Fibroblast of skin of left biceps (primary cell): ENCODE measurements at regions not wholly inside any gene's neighbourhood (a gene's known extent, or its start where the extent isn't known, plus 50 kb on each side); places are given as distances from the start of the nearest gene placed in this dataset.
"Not testable (repeated sequence)": the region's sequence is repeated elsewhere in the genome, so short reads cannot be mapped to it uniquely, and the experiment has no call there.

Experiments used
- DNase-seq, 2 experiments: peaks; one replicate each; pipeline ENCODE4 v3.0.0-alpha.2; 2013; ENCODE audit warnings: low read depth in 2 of 2

DNA sequence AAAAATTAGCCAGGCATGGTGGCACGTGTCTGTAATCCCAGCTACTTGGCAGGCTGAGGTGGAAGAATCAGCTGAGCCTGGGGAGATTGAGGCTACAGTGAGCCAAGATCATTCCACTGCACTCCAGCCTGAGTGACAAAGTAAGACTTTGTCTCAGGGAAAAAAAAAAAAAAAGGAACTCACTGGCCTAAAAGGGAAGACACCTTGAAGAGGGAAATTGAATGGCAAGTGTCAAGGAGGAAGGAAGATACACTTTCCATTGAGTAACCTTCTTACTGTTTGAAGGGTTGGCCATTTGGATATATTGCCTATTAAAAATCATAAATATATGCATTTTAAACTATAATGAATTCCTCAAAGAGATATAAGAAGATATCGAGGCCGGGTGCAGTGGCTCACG, 147.5 kb upstream of the FAM241A start:
- DNase-seq: no peak

GRCh38 chr4:111999801-112000200, 145.5 kb upstream of the FAM241A start:
- DNase-seq: no peak

DNA sequence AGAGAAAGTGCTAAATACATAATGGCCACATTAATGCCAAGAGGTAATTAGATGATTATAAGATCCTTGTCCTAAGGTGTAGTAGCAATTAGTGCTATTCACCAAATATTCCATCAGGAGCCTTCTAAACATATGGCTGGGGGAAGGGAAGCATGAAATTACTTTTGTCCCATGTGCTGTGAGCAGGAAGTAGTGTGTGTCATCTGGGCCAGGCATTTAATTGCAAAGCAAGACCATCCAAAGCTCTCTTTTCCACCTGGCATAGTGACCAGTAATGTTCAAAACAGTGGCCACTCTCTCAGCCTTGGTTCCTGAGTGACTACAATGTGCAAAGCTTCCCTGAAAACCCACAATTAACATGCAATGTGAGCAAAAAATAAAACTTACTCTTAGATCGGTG, 144.2 kb upstream of the FAM241A start:
- no peak for DNase-seq

GRCh38 chr4:112002248-112002661, 143.0 kb upstream of the FAM241A start:
- DNase-seq: no peak

DNA sequence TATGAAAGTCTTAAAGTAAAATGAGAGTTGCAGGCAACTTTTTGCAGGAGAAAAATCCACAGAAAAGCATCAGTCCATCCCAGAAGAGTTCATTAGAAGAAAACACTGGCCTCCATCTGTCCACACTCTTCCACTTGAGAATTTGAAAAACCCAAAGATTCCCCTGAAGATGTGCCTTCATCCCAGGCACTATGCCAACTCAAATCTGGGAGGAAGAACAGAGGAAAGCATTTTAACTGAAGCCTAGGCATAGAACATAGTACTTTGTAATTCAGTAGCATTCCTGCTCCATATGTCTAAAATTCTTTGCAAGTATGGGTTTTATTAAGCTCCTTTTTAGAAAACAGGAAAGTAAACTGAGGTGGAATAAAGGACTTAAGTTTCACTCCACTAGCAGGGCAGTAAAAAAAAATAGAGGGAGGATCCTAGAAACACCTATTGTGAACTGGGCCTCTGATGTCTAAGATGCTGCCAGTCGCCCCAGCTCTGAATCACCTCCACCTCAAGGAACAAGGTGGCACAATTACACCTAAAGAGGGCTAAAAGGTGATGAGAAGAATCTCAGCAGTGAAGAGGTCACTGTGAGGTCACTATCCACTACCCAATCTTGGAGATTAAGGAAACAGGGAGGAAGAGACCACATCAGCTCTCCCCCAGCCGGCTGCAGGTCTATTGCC, 141.9 kb upstream of the FAM241A start:
- DNase-seq: peak; percentile 23 to 35

DNA sequence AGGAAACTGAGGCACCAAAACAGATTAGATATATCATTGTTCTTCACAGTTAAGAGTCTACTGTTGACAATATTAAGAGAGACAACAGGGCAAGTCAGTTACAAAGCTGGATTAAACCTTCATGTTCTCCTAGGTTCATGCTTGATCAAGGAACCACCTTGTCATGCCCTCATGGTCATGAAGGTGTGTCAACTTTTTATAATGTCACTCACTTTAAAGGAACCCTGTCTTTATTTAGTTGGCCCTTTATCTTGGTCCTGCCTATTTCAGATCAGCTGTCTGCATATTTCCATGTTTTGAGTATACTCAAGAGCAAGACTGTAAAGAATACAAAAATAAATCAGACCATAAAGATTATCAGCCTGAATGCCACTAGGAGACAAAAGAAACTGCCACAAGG, 140.2 kb upstream of the FAM241A start:
- DNase-seq: no peak

DNA sequence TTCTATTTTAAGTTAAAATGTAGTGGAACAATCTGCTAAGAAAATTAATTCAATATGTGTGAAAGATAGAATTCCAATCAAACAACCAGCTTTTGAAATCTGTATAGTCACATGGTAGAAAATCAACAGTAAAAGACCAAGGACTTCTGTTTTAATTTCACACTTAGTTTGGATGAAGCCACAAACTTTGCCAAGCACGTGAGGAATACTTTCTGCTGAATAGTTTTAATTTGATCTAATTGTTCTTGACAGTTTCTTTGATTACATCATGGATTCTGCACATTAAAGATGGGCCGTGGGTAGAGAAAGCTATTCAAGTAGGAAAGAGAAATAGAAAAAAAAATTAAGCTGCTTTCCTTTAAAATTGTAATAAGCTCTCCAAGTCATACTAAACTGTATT, 137.9 kb upstream of the FAM241A start:
- DNase-seq: no peak

GRCh38 chr4:112015960-112016359, 129.3 kb upstream of the FAM241A start:
- DNase-seq: no peak

- DNase-seq: no peak
Measured at GRCh38 chr4:112023402-112023950, 121.8 kb upstream of the FAM241A start.

GRCh38 chr4:112026058-112026457, 119.2 kb upstream of the FAM241A start:
- DNase-seq: no peak

DNA sequence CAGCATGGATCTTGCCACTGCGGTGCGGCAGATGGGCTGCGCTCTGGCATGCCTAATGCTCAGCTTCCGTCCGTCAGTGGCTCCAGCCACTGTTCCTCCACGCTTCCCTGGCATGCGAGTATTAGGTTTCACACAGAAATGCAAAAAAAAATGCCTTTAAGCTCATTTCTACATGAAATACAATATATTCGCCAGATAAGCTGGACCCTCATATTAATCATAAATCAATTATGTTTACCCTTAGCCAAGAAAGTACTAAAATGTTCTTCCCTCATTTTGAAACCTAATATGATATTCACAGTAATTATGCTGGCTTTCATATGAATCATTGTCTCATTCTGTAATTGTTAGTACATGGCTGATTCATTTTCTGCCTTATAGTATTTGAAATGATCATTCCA, 115.5 kb upstream of the FAM241A start:
- DNase-seq: no peak

- peak; percentile 42 to 46 for DNase-seq
Measured at GRCh38 chr4:112031712-112032328, 113.4 kb upstream of the FAM241A start.

GRCh38 chr4:112036886-112037285, 108.4 kb upstream of the FAM241A start:
- DNase-seq: no peak

DNA sequence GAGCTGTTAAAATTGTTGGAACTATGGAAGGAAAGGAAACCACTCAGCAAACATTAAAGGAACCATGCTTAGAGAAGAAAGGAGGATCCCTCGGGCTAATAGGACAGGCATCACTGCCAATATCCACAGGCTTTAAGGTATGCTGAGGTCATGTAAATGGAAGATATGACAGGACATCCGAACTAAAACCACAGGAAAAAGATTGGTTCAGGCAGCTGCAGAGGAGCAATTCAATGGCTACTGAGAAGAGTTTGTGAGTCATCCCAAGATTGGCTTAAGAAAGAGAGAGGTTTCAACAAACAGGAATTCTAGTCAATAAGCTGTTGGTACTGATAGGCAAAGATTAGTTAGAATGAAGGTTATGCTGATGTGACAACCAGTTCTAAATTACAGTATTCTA, 106.4 kb upstream of the FAM241A start:
- DNase-seq: no peak

- not testable (repeated sequence) for DNase-seq
Measured at GRCh38 chr4:112049119-112049518, 96.1 kb upstream of the FAM241A start.

GRCh38 chr4:112053825-112054350, 91.4 kb upstream of the FAM241A start:
- no peak for DNase-seq

- DNase-seq: no peak
Measured at GRCh38 chr4:112055100-112055499, 90.2 kb upstream of the FAM241A start.

- DNase-seq: no peak
Measured at GRCh38 chr4:112057470-112057869, 87.8 kb upstream of the FAM241A start.

DNA sequence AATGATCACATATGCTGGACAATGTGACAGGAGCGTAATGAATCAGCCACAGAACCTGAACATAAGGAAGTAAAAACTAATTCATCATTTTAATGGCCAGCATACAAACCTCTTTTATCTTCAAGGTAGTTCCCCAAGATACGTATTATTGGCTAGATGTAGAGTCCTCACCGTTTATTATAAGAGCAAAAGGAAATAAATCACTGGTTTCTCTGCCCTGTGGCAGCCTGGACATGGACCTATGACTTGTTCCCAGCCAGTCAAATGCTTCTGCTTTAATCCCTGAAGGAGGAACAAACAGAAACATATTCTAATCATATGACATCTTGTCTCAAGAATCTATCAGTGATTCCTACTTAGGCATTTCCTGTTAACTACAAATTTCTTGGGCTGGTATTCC, 86.8 kb upstream of the FAM241A start:
- DNase-seq: no peak

DNA sequence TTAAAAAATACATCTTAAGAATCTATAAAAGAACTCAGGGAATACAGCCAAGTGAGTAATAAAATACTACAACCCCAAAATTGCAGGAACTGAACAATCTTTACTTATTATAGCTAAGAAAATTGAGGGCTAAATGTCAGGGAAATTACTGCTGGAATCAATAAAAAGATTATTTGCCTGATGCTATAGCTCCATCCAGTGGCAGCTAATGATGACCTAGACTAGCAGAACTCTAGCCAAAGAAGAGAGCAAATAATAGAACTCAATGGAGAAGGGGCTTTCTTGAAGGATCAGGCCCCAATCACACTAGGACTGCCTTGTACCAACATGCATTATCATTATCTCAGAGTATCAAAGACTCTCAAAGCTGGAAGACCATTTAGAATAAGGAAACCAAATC, 85.0 kb upstream of the FAM241A start:
- no peak for DNase-seq

DNA sequence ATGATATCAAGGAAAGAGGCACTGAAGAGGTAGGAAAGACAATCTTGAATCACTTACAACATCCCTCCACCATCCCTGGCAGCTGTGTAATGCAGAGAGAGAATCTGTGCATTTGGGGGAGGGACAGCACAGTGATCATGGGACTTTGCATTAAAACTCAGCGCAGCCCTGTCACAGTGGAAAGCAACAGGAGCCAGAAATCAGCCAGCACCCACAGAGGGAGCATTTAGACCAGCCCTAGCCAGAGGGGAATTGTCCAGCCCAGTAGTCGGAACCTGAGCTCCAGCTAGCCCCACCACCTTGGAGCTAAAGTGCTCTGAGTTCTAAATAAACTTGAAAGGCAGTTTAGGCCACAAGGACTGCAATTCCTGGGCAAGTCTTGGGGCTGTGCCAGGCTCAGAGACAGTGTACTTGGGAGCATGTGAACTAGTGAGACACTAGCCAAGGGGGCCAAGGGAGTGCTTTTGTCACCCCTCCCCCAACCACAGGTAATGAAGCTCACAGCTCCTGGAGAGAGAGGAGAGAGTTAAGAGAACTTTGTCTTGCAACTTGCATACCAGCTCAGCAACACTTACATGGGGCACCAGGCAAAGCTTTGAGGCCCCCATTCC, 83.9 kb upstream of the FAM241A start:
- DNase-seq: no peak

DNA sequence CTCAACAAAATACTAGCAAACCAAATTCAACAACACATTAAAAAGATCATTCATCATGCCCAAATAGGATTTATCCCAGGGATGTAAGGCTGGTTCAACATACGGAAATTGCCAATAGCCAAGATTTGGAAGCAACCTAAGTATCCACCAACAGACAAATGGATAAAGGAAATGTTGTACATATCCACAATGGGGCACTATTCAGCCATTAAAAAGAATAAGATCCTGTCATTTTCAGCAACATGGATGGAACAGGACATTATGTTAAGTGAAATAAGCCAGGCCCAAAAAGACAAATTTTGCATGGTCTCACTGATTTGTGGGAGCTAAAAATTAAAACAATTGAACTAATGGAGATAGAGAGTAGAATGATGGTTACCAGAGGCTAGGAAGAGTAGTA, 82.0 kb upstream of the FAM241A start:
- no peak for DNase-seq

DNA sequence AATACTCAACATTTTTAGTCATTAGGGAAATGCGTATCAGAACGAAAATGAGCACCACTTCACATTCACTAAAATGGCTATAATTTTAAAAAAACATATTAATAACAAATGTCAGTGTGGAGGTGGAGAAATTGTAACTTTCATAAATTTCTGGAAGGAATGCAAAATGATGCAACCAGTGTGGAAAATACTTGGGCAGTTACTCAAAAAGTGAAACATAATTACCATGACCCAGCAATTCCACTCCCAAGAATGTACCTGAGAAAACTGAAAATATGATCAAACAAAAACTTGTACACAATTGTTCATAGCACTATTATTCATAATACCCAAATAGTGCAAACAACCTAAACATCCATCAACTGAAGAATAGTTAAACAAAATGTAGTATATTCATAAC, 76.1 kb upstream of the FAM241A start:
- DNase-seq: no peak
